GM12878 (cell line): ENCODE measurements at regions not wholly inside any gene's neighbourhood (a gene's known extent, or its start where the extent isn't known, plus 50 kb on each side); places are given as distances from the start of the nearest gene placed in this dataset.

ENCODE experiments used
- ATAC-seq: fragments of 200-7000 bp; cut with Tn5 transposase; 3 replicates; pipeline ENCODE4 v1.9.1; 2020; ENCODE audit warnings: mild to moderate bottlenecking, moderate library complexity
- BruUV-seq: library from RNA; stranded (reverse); fragments of 400-500 nt; replicated peaks from 2 replicates; lab custom pipeline; 2021; lab: Mats Ljungman, UMichigan
- CTCF ChIA-PET: fragments of 300-600 bp; sonication (Branson Sonifier 250); formaldehyde crosslinking; extraction: SDS; loops from one replicate; lab custom pipeline; 2021; ENCODE audit warnings: inconsistent platforms; lab: Yijun Ruan, JAX
- POLR2A ChIA-PET: fragments of 350-600 bp; formaldehyde crosslinking; extraction: SDS; loops from one replicate; lab custom pipeline; 2021; ENCODE audit warnings: inconsistent platforms; lab: Charles Lee
- RAD21 ChIA-PET: fragments of 300-600 bp; sonication (Branson Sonifier 250); formaldehyde crosslinking; loops from one replicate; lab custom pipeline; 2023; ENCODE audit warnings: antibody characterized with exemption; ENCODE audit not compliant: unreplicated experiment; lab: Charles Lee
- SMC1A ChIA-PET: fragments of 300-600 bp; sonication (Branson Sonifier 250); formaldehyde crosslinking; loops from one replicate; lab custom pipeline; 2023; ENCODE audit not compliant: unreplicated experiment, uncharacterized antibody; lab: Charles Lee
- DNase-seq: peaks from one replicate; pipeline ENCODE4 v3.0.0-alpha.2; 2011; ENCODE audit warnings: low read depth, low spot score
- FAIRE-seq: peaks from 3 replicates; lab custom pipeline; 2011; peaks lifted over from hg19 to GRCh38; lab: Jason Lieb, UNC
- H2AFZ ChIP-seq: 2 replicates; pipeline ENCODE4 v1.6.0; 2011; ENCODE audit warnings: low read depth, low read length, control low read depth; ENCODE audit not compliant: control insufficient read depth
- H3K27ac ChIP-seq: 2 replicates; pipeline ENCODE4 v1.5.1; 2011; ENCODE audit warnings: control low read depth; ENCODE audit not compliant: control insufficient read depth, insufficient read depth
- H3K27me3 ChIP-seq, 2 experiments: replicated peaks in 1 of 2; 2 replicates each; pipeline versions ENCODE4 v1.6.0 to v1.6.1; 2011; ENCODE audit warnings: low read length in 1 of 2; ENCODE audit not compliant: control insufficient read depth in 2 of 2, insufficient read depth in 2 of 2
- H3K36me3 ChIP-seq, 2 experiments: 2 replicates each; pipeline ENCODE4 v1.5.1; 2011; ENCODE audit warnings: low read length in 1 of 2; ENCODE audit not compliant: control insufficient read depth in 2 of 2, insufficient read depth in 2 of 2
- H3K4me1 ChIP-seq: 2 replicates; pipeline ENCODE4 v1.6.1; 2011; ENCODE audit warnings: mild to moderate bottlenecking, low read length, moderate library complexity, mixed read lengths; ENCODE audit not compliant: control insufficient read depth, insufficient read depth
- H3K4me2 ChIP-seq: 2 replicates; pipeline ENCODE4 v1.6.0; 2011; ENCODE audit warnings: control low read depth; ENCODE audit not compliant: control insufficient read depth, insufficient read depth
- H3K4me3 ChIP-seq: fragments of 200-600 bp; sonication (generic); 2 replicates; pipeline ENCODE4 v1.5.1; 2016
- H3K79me2 ChIP-seq: 2 replicates; pipeline ENCODE4 v1.6.0; 2011; ENCODE audit warnings: low read length; ENCODE audit not compliant: control insufficient read depth, insufficient read depth
- H3K9ac ChIP-seq: 2 replicates; pipeline ENCODE4 v1.8.0; 2011; ENCODE audit warnings: low read length, control low read depth, mixed read lengths; ENCODE audit not compliant: control insufficient read depth, insufficient read depth
- H3K9me3 ChIP-seq: replicated peaks from 3 replicates; pipeline ENCODE4 v1.5.1; 2011; ENCODE audit warnings: mild to moderate bottlenecking, low read length; ENCODE audit not compliant: control insufficient read depth, insufficient read depth
- H4K20me1 ChIP-seq: 2 replicates; pipeline ENCODE4 v1.6.0; 2011; ENCODE audit not compliant: control insufficient read depth, insufficient read depth
- DPF2 ChIP-seq: fragments of 450-650 bp; IDR thresholded peaks from 2 replicates; pipeline ENCODE4 v1.6.1; 2017; ENCODE audit warnings: mild to moderate bottlenecking
- FOS ChIP-seq: IDR thresholded peaks from 3 replicates; pipeline ENCODE4 v1.6.1; 2011; ENCODE audit warnings: borderline replicate concordance; ENCODE audit not compliant: insufficient read length; ENCODE audit errors: extremely low read depth
- HDAC2 ChIP-seq: fragments of 200-600 bp; sonication (generic); IDR thresholded peaks from 2 replicates; pipeline ENCODE4 v1.6.1; 2017
- IRF4 ChIP-seq: IDR thresholded peaks from 2 replicates; pipeline ENCODE4 v1.6.1; 2011; ENCODE audit warnings: low read depth, low read length
- KLF5 ChIP-seq: fragments of 450-650 bp; IDR thresholded peaks from 2 replicates; pipeline ENCODE4 v1.6.1; 2014; ENCODE audit warnings: mild to moderate bottlenecking; ENCODE audit not compliant: partially characterized antibody
- NFXL1 ChIP-seq: fragments of 450-650 bp; IDR thresholded peaks from 2 replicates; pipeline ENCODE4 v1.6.1; 2017; ENCODE audit warnings: antibody characterized with exemption, mild to moderate bottlenecking, borderline replicate concordance
- NR2F1 ChIP-seq: fragments of 450-650 bp; conservative IDR thresholded peaks from 2 replicates; pipeline ENCODE4 v1.6.1; 2017; ENCODE audit warnings: mild to moderate bottlenecking
- RELA ChIP-seq: fragments of 450-650 bp; IDR thresholded peaks from 2 replicates; pipeline ENCODE4 v1.8.0; 2014; ENCODE audit warnings: borderline replicate concordance; ENCODE audit not compliant: partially characterized antibody
- SMAD1 ChIP-seq: fragments of 450-650 bp; IDR thresholded peaks from 2 replicates; pipeline ENCODE4 v1.6.1; 2018; ENCODE audit warnings: mild to moderate bottlenecking, low read depth; ENCODE audit not compliant: partially characterized antibody
- TCF7 ChIP-seq: IDR thresholded peaks from 2 replicates; pipeline ENCODE4 v1.6.1; 2014; ENCODE audit warnings: antibody characterized with exemption, borderline replicate concordance
- WRNIP1 ChIP-seq: IDR thresholded peaks from 2 replicates; pipeline ENCODE4 v1.6.1; 2011; ENCODE audit warnings: low read depth, low read length, improper control_type of control experiment, borderline replicate concordance
- WGBS: methylation state at CpG from one replicate; pipeline ENCODE4 v1.1.6; 2016; ENCODE audit warnings: low lambda C conversion rate; ENCODE audit not compliant: insufficient replicate concordance, insufficient coverage; ENCODE audit errors: missing lambda C conversion rate; 5-methylcytosine and 5-hydroxymethylcytosine counted together
- in situ Hi-C: fragments of 300-500 bp; cut with MboI; formaldehyde crosslinking; loops from 9 replicates; pipeline ENCODE4 v1.14.3; 2018; ENCODE audit warnings: mixed read lengths
- intact Hi-C: fragments of 100-400 bp; cut with micrococcal nuclease; formaldehyde crosslinking; loops from one replicate; pipeline ENCODE4 v1.14.2; 2022; ENCODE audit not compliant: unreplicated experiment
- TF ChIP-seq, protein P1 (sequence below): fragments of 450-650 bp; IDR thresholded peaks from 2 replicates; pipeline ENCODE4 v1.6.1; 2017; ENCODE audit warnings: borderline replicate concordance
- TF ChIP-seq, protein P2 (sequence below): IDR thresholded peaks from 2 replicates; pipeline ENCODE4 v1.6.1; 2011; ENCODE audit warnings: borderline replicate concordance, low read depth, mild to moderate bottlenecking, moderate library complexity, mixed read lengths, low read length; ENCODE audit not compliant: insufficient read depth; ENCODE audit errors: extremely low read length
- TF ChIP-seq, protein P3 (sequence below): IDR thresholded peaks from 2 replicates; pipeline ENCODE4 v1.6.1; 2011; ENCODE audit warnings: low read depth, low read length, improper control_type of control experiment, borderline replicate concordance

DNA sequence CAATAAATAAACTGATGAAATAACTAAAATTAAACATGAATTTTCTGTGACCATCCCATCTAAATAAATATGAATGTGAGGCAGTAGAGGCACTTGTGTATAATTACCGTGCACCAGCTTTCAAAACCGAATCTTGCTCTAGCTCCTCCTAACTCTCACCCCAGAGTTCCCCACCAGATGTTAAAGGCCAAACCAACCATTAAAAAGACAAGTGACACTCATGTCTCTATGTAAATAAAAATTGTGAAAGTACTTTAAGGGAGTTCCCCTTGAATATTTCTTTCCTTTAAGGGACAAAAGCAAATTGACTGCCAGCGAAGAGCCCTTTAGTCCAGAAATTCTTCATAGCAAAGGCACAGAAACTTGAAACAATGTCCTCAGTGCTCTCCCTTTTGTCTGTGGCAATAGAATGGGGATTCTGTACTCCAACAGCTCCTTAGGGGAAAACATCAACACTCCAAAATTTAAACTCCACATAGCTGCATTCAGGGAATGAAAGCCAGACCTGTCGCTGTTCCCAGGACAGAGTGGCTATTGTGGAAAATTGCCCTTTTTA lies 101.7 kb upstream of the SOX21 start:
- H3K36me3 ChIP-seq, result no peaks in the 10 kb centered on the region
- FAIRE-seq (no peak), ATAC-seq (peak; percentile 81), DNase-seq (peak; percentile 3)
- no peak overlapping the region for H2AFZ ChIP-seq
- CTCF ChIA-PET, result no interaction called here
- peak; percentile 37; the same call in 1 of the 2 replicates for TF ChIP-seq NR2F1
- TF ChIP-seq, protein P1, sequence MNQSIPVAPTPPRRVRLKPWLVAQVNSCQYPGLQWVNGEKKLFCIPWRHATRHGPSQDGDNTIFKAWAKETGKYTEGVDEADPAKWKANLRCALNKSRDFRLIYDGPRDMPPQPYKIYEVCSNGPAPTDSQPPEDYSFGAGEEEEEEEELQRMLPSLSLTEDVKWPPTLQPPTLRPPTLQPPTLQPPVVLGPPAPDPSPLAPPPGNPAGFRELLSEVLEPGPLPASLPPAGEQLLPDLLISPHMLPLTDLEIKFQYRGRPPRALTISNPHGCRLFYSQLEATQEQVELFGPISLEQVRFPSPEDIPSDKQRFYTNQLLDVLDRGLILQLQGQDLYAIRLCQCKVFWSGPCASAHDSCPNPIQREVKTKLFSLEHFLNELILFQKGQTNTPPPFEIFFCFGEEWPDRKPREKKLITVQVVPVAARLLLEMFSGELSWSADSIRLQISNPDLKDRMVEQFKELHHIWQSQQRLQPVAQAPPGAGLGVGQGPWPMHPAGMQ, result no peak
- RAD21 ChIA-PET, result no interaction called here
- H3K4me2 ChIP-seq, result no peak overlapping the region
- H3K9ac ChIP-seq, result no peak overlapping the region
- H3K9me3 ChIP-seq, result no peaks in the 10 kb centered on the region
- H3K4me3 ChIP-seq, result no peak overlapping the region
- SMC1A ChIA-PET, result interaction anchor here (1.0 to 1.1 kb wide), 3 partner anchors 11 to 13 kb away, joined by 3 to 4 read pairs (median 3); no protein-coding TSS in a partner anchor
- no peaks in the 10 kb centered on the region; a peak in 2 of 4 replicates for H3K27me3 ChIP-seq
- no peak overlapping the region for H3K27ac ChIP-seq
- POLR2A ChIA-PET, result interaction anchor here (0.6 kb wide), 1 partner anchor 16 kb away, joined by 6 read pairs; no protein-coding TSS in a partner anchor
- no peaks in the 10 kb centered on the region; the same call in 1 of the 2 replicates for H3K4me1 ChIP-seq
- intact Hi-C loops, result no loop called here
- WGBS, result 25% methylated on average over 4 of the region's 4 CpGs
- in situ Hi-C loops, result no loop called here
- no peaks in the 10 kb centered on the region for H3K79me2 ChIP-seq
- no peaks in the 10 kb centered on the region for H4K20me1 ChIP-seq
- no TSS peak for BruUV-seq

DNA sequence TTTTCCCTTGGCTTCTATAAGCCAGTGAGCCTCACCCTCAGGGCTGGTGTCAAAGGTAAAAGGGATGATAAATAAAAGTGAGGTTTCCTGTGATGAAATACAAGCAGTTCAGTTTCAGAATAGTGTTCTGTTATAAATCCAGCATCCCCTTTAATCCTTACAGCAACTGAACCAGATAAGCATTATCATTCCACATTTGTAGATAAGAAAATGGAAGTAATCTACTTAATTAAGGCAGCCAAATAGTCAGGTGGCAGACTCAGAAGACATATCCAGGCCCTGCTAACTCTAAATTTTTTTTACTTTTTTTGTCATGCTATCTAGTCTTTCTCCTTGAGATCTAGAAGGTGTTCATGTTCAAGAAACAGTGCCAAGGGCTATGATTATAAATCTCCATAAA lies 99.4 kb upstream of the SOX21 start:
- Histone ChIP-seq H3K27me3 (no peaks in the 10 kb centered on the region; a peak in 2 of 4 replicates), H2AFZ (no peak overlapping the region), H3K9ac (no peak overlapping the region), H3K9me3 (no peaks in the 10 kb centered on the region), H3K27ac (no peak overlapping the region), H3K4me2 (no peak overlapping the region), H3K4me3 (no peak overlapping the region), H3K36me3 (no peaks in the 10 kb centered on the region), H4K20me1 (no peaks in the 10 kb centered on the region), H3K4me1 (no peaks in the 10 kb centered on the region; the same call in 1 of the 2 replicates), H3K79me2 (no peaks in the 10 kb centered on the region)
- intact Hi-C loops (no loop called here), in situ Hi-C loops (no loop called here)
- FAIRE-seq (peak; percentile 27), ATAC-seq (no peak), DNase-seq (no peak)
- ChIA-PET RAD21 (no interaction called here), POLR2A (no interaction called here), SMC1A (no interaction called here), CTCF (interaction anchor here (0.6 kb wide), 1 partner anchor 359 kb away, joined by 4 read pairs; no protein-coding TSS in a partner anchor)
- BruUV-seq, result no TSS peak
- TF ChIP-seq WRNIP1 (no peak), NR2F1 (no peak), HDAC2 (no peak), RELA (no peak), TCF7 (no peak), SMAD1 (no peak), NFXL1 (no peak), DPF2 (no peak), KLF5 (no peak), FOS (no peak), IRF4 (no peak)
- TF ChIP-seq, protein P2, sequence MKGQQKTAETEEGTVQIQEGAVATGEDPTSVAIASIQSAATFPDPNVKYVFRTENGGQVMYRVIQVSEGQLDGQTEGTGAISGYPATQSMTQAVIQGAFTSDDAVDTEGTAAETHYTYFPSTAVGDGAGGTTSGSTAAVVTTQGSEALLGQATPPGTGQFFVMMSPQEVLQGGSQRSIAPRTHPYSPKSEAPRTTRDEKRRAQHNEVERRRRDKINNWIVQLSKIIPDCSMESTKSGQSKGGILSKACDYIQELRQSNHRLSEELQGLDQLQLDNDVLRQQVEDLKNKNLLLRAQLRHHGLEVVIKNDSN, result no peak
- TF ChIP-seq, protein P3, sequence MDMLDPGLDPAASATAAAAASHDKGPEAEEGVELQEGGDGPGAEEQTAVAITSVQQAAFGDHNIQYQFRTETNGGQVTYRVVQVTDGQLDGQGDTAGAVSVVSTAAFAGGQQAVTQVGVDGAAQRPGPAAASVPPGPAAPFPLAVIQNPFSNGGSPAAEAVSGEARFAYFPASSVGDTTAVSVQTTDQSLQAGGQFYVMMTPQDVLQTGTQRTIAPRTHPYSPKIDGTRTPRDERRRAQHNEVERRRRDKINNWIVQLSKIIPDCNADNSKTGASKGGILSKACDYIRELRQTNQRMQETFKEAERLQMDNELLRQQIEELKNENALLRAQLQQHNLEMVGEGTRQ, result no peak
